ENCODE measurements at regions not wholly inside any gene's neighbourhood (a gene's known extent, or its start where the extent isn't known, plus 50 kb on each side); places are given as distances from the start of the nearest gene placed in this dataset.

GRCh38 chr3:26562021-26562768 lies 60.4 kb upstream of the LRRC3B start:
- peaks cover 0 to 8% (median 0%) of the 10 kb centered on the region in 8 donors for H3K9me3 ChIP-seq
- no peaks in the 10 kb centered on the region for H3K4me1 ChIP-seq
- H3K27me3 ChIP-seq (replicated peaks in 1 of 7) = no peaks in the 10 kb centered on the region
- no peak overlapping the region for H3K4me3 ChIP-seq
- H3K36me3 ChIP-seq = no peaks in the 10 kb centered on the region
- TF ChIP-seq CTCF (IDR thresholded peaks at IDR 0.05 in 8 of 11, conservative IDR thresholded peaks at IDR 0.05 in 3 of 11) (no peak), POLR2AphosphoS5 (IDR thresholded peaks at IDR 0.05) (no peak), POLR2A (IDR thresholded peaks at IDR 0.05) (no peak)
- intact Hi-C loops (cut with DNase I; ENCODE audit: low total_unique reads) = no loop called here
- DNase-seq = no peak
- no peak overlapping the region for H3K27ac ChIP-seq
- 66 to 79% (median 68%) methylated on average over 3 of the region's 3 CpGs for WGBS, 5 donors

Measured in spleen (tissue), 11 donors.